A673 (cell line): ENCODE measurements at regions not wholly inside any gene's neighbourhood (a gene's known extent, or its start where the extent isn't known, plus 50 kb on each side); places are given as distances from the start of the nearest gene placed in this dataset.

Experiments
- CTCF ChIP-seq: fragments of 300-800, 200-600 bp; sonication (generic); conservative IDR thresholded peaks from 2 replicates; pipeline ENCODE4 v1.5.1; 2017; ENCODE audit warnings: low read depth, mild to moderate bottlenecking, antibody characterized with exemption, low read length, moderate library complexity, mixed read lengths
- EZH2 ChIP-seq: fragments of 200-600 bp; sonication (generic); IDR thresholded peaks from 2 replicates; pipeline ENCODE4 v1.6.1; 2017; ENCODE audit warnings: borderline replicate concordance, low read depth, mild to moderate bottlenecking, mixed read lengths, antibody characterized with exemption, low read length; ENCODE audit not compliant: poor library complexity, severe bottlenecking

DNA sequence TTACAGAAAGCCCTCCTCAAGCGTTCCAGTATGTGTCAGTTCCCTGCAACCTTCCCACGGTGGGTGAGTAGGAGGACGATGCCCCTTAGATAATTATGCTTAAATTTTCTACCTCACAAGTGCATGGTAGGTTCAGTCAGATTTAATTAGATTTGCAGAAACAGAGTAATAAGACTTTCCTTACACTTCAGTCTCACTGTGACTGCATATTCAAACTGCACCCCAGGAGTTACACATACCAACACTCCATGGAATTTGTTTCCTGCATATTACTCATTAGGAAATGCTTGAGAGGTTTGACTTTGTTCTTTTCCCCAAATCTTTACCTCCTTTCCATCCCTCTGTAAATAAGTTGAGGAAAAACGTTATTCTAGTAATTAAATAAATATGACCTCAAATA is 108.8 kb downstream of the ARRDC4 start:
- TF ChIP-seq CTCF (no peak), EZH2 (no peak)
